ENCODE measurements at regions not wholly inside any gene's neighbourhood (a gene's known extent, or its start where the extent isn't known, plus 50 kb on each side); places are given as distances from the start of the nearest gene placed in this dataset.

DNA sequence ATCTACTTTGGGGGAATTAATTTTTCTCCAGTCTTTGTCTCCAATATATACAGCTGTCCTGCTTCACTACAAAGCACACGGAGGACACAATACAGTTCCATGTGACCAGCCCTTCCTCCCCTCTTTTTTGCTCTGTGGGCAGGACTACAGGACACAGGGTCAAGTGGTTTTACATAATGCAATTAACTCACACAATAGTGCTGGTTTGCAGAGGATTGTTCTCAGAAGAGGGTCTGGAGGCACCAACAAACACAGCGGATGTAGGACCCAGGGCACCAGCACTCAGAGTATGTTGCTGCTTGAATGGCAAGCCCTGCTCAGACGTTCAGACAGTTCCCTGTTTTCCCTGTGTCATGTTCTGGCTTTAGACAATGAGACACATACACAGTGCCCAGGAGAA is 52.0 kb upstream of the NPTX2 start:
- H3K36me3 Mint-ChIP-seq: no peaks in the 10 kb centered on the region

DNA sequence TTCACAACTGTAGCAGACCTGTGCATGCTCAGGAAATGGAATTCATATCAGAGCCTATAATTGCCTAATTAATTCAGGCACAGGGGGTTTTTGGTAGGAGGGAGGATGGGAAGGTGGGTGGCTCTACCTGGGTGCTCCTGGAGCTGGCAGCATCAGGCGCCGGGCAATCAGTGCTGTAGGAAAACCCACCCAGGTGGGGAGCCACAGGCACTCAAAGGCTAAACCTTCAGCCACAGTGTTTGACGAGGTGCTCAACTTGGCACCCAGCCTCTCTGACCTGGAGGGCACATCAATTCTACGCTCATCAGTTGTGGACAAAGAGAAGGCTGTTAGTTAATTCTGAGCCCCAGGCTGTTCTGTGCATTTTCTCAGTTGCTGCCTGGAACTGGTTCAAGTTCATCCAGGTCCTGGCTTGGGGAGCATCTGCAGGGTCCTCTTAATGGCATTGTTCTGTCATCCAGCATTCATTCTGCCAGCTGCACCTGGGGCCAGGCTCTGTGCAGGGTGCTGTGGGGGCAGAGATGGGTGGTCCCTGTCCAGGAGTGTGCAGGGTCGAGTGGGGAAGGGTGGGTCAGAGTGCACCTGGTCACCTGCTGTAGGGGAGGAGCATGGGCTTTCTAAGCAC is 54.1 kb upstream of the NPTX2 start:
- CTCF ChIA-PET: no interaction called here
- no peaks in the 10 kb centered on the region for H3K4me1 Mint-ChIP-seq

More for the DNA sequence above, 52.0 kb upstream of the NPTX2 start:
- Mint-ChIP-seq H3K27ac (no peak overlapping the region), H3K27me3 (no peaks in the 10 kb centered on the region), H3K4me3 (no peak overlapping the region), H3K9me3 (peaks cover 10% of the 10 kb centered on the region), H3K4me1 (no peaks in the 10 kb centered on the region)
- no peak for DNase-seq
- CTCF ChIA-PET: no interaction called here

GRCh38 chr7:98562381-98562823 is 54.7 kb upstream of the NPTX2 start:
- no peak for DNase-seq
- H3K27ac Mint-ChIP-seq: no peak overlapping the region
- no peak overlapping the region for H3K4me3 Mint-ChIP-seq
- no peaks in the 10 kb centered on the region for H3K36me3 Mint-ChIP-seq
- CTCF ChIA-PET: interaction anchor here (0.5 kb wide), 1 partner anchor 145 kb away, joined by 3 read pairs; no protein-coding TSS in a partner anchor
- H3K4me1 Mint-ChIP-seq: no peaks in the 10 kb centered on the region
- H3K9me3 Mint-ChIP-seq: peaks cover 10% of the 10 kb centered on the region
- no peaks in the 10 kb centered on the region for H3K27me3 Mint-ChIP-seq

More for the DNA sequence above, 54.1 kb upstream of the NPTX2 start:
- Mint-ChIP-seq H3K9me3 (peaks cover 10% of the 10 kb centered on the region), H3K4me3 (no peak overlapping the region), H3K27ac (no peak overlapping the region), H3K27me3 (no peaks in the 10 kb centered on the region), H3K36me3 (no peaks in the 10 kb centered on the region)
- DNase-seq: no peak

DNA sequence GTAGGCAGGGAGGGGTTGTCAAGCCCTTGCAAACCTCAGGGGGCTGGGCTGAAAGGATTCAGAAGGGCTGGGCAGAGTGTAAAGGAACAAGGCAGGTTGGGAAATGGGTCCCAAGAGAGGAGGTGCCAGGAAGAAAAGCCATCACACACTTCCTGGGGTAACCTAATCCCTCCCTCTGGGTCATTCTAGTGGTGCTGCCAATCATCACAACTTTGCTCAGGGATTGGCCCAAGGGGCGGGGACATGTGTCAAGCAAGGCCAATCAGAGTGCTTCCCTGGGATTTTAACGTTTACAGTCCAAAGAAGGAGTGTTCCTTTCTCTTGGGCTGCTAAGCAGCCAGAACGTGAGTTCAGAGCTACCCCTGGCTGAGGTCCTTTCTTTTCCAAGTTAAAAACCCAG is 57.1 kb upstream of the NPTX2 start:
- DNase-seq: no peak
- CTCF ChIA-PET: interaction anchor here (1.0 kb wide), 1 partner anchor 91 kb away, joined by 3 read pairs; no protein-coding TSS in a partner anchor
- Mint-ChIP-seq H3K4me1 (no peaks in the 10 kb centered on the region), H3K9me3 (peaks cover 8% of the 10 kb centered on the region), H3K36me3 (no peaks in the 10 kb centered on the region), H3K4me3 (no peak overlapping the region), H3K27ac (no peak overlapping the region), H3K27me3 (no peaks in the 10 kb centered on the region)

GRCh38 chr7:98559219-98559618 is 57.9 kb upstream of the NPTX2 start:
- CTCF ChIA-PET: no interaction called here
- Mint-ChIP-seq H3K4me1 (no peaks in the 10 kb centered on the region), H3K36me3 (no peaks in the 10 kb centered on the region), H3K27ac (no peak overlapping the region), H3K4me3 (no peak overlapping the region), H3K9me3 (peaks cover 4% of the 10 kb centered on the region), H3K27me3 (no peaks in the 10 kb centered on the region)
- DNase-seq: no peak

GRCh38 chr7:98557538-98558031 is 59.5 kb upstream of the NPTX2 start:
- Mint-ChIP-seq H3K4me3 (no peak overlapping the region), H3K36me3 (no peaks in the 10 kb centered on the region), H3K27ac (no peak overlapping the region), H3K27me3 (no peaks in the 10 kb centered on the region), H3K9me3 (peaks cover 6% of the 10 kb centered on the region), H3K4me1 (no peaks in the 10 kb centered on the region)
- CTCF ChIA-PET: no interaction called here
- no peak for DNase-seq

GRCh38 chr7:98556288-98556687 is 60.8 kb upstream of the NPTX2 start:
- Mint-ChIP-seq H3K9me3 (peaks cover 12% of the 10 kb centered on the region), H3K4me1 (no peaks in the 10 kb centered on the region), H3K27ac (no peak overlapping the region), H3K27me3 (no peaks in the 10 kb centered on the region), H3K36me3 (no peaks in the 10 kb centered on the region), H3K4me3 (no peak overlapping the region)
- no peak for DNase-seq
- CTCF ChIA-PET: no interaction called here

GRCh38 chr7:98555403-98555802 is 61.7 kb upstream of the NPTX2 start:
- DNase-seq: no peak
- H3K4me3 Mint-ChIP-seq: no peak overlapping the region
- no peaks in the 10 kb centered on the region for H3K36me3 Mint-ChIP-seq
- H3K27me3 Mint-ChIP-seq: no peaks in the 10 kb centered on the region
- CTCF ChIA-PET: no interaction called here
- H3K27ac Mint-ChIP-seq: no peak overlapping the region
- H3K9me3 Mint-ChIP-seq: peaks cover 14% of the 10 kb centered on the region
- no peaks in the 10 kb centered on the region for H3K4me1 Mint-ChIP-seq

GRCh38 chr7:98553666-98554065 is 63.4 kb upstream of the NPTX2 start:
- H3K4me1 Mint-ChIP-seq: no peaks in the 10 kb centered on the region
- H3K9me3 Mint-ChIP-seq: peaks cover 16% of the 10 kb centered on the region
- H3K36me3 Mint-ChIP-seq: no peaks in the 10 kb centered on the region
- no peak overlapping the region for H3K4me3 Mint-ChIP-seq
- H3K27me3 Mint-ChIP-seq: no peaks in the 10 kb centered on the region
- CTCF ChIA-PET: no interaction called here
- no peak overlapping the region for H3K27ac Mint-ChIP-seq
- DNase-seq: no peak

GRCh38 chr7:98551611-98552273 is 65.3 kb upstream of the NPTX2 start:
- H3K27ac Mint-ChIP-seq: no peak overlapping the region
- H3K9me3 Mint-ChIP-seq: peaks cover 25% of the 10 kb centered on the region
- H3K27me3 Mint-ChIP-seq: no peaks in the 10 kb centered on the region
- H3K4me3 Mint-ChIP-seq: no peak overlapping the region
- no peak for DNase-seq
- H3K4me1 Mint-ChIP-seq: no peaks in the 10 kb centered on the region
- CTCF ChIA-PET: no interaction called here
- no peaks in the 10 kb centered on the region for H3K36me3 Mint-ChIP-seq

DNA sequence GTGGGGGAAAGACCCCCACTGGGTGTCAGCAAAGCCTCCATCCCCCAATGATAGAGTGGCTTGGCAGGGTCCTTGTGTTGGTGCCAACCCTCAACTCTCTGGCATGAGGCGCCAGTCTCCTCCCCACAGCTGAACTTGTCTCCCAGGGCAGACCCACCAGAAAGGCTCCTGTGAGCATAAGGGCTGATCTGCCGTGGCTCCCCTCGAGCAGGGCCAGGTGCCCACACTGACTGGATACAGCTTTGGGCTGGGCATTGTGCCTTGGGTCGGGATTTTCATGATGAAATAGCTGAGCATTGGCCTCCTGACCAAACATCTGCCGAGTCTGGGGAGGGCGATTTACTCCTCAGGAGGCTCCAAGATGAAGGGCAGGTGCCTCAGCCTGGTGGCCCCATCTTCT is 68.1 kb upstream of the NPTX2 start:
- Mint-ChIP-seq H3K27me3 (no peaks in the 10 kb centered on the region), H3K9me3 (peaks cover 28% of the 10 kb centered on the region), H3K36me3 (no peaks in the 10 kb centered on the region), H3K4me1 (no peaks in the 10 kb centered on the region), H3K4me3 (no peak overlapping the region), H3K27ac (no peak overlapping the region)
- DNase-seq: no peak
- CTCF ChIA-PET: no interaction called here

GRCh38 chr7:98548370-98548769 is 68.7 kb upstream of the NPTX2 start:
- CTCF ChIA-PET: no interaction called here
- Mint-ChIP-seq H3K27me3 (no peaks in the 10 kb centered on the region), H3K27ac (no peak overlapping the region), H3K4me1 (no peaks in the 10 kb centered on the region), H3K36me3 (no peaks in the 10 kb centered on the region), H3K9me3 (peaks cover 28% of the 10 kb centered on the region), H3K4me3 (no peak overlapping the region)
- no peak for DNase-seq

DNA sequence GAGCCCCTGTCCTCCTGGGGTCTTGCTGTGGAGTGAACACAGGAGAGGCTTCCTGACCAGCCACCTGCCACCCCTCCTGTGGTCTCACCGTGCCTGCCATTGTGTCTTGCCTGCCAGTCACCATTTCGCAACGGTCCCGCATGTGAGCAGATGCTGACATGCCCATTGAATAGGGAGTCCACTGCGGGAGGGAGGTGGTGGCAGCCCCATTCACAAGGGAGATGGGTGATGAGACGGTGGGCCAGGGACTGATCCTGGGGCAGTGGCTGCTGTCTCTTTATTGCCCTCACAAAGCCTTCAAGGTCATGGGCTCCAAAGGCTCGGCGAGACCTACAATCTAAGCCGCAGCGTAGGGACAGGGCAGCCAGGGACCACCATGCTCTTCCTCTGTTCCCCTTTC is 76.0 kb upstream of the NPTX2 start:
- Mint-ChIP-seq H3K27ac (no peak overlapping the region), H3K4me1 (no peaks in the 10 kb centered on the region), H3K4me3 (no peak overlapping the region), H3K36me3 (no peaks in the 10 kb centered on the region), H3K27me3 (no peaks in the 10 kb centered on the region), H3K9me3 (peaks cover 13% of the 10 kb centered on the region)
- no peak for DNase-seq
- CTCF ChIA-PET: no interaction called here

GRCh38 chr7:98539865-98540264 is 77.2 kb upstream of the NPTX2 start:
- Mint-ChIP-seq H3K36me3 (no peaks in the 10 kb centered on the region), H3K9me3 (peaks cover 12% of the 10 kb centered on the region), H3K27me3 (no peaks in the 10 kb centered on the region), H3K4me1 (no peaks in the 10 kb centered on the region), H3K4me3 (no peak overlapping the region), H3K27ac (no peak overlapping the region)
- CTCF ChIA-PET: no interaction called here
- DNase-seq: no peak

DNA sequence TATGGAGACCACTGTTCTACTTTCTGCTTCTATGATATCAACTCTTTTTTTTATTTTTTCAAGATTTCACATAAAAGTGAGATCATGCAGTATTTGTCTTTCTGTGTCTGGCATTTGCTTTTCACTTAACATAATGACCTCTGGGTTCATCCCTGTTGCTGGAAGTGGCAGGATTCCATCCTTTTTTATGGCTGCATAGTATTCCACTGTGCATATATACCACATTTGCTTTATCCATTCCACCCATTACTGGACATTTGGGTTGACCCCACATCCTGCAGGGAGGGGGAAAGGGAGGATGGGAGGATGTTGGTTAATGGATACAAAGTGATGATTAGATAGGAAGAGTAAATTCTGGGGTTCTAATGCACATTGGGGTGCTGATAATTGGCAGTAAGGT is 80.3 kb upstream of the NPTX2 start:
- no peak overlapping the region for H3K4me3 Mint-ChIP-seq
- CTCF ChIA-PET: no interaction called here
- no peak for DNase-seq
- H3K4me1 Mint-ChIP-seq: no peaks in the 10 kb centered on the region
- H3K27me3 Mint-ChIP-seq: no peaks in the 10 kb centered on the region
- H3K36me3 Mint-ChIP-seq: no peaks in the 10 kb centered on the region
- H3K9me3 Mint-ChIP-seq: peaks cover 17% of the 10 kb centered on the region
- no peak overlapping the region for H3K27ac Mint-ChIP-seq
